NOMO-1 treated with DMSO at 0.1 percent for 48 hours (cell line): ENCODE measurements at regions not wholly inside any gene's neighbourhood (a gene's known extent, or its start where the extent isn't known, plus 50 kb on each side); places are given as distances from the start of the nearest gene placed in this dataset.
"Not testable (repeated sequence)": the region's sequence is repeated elsewhere in the genome, so short reads cannot be mapped to it uniquely, and the experiment has no call there.

ENCODE experiments used
- DNase-seq: peaks from one replicate; lab custom pipeline; 2025; ENCODE audit not compliant: unreplicated experiment; lab: John Stamatoyannopoulos, UW

DNA sequence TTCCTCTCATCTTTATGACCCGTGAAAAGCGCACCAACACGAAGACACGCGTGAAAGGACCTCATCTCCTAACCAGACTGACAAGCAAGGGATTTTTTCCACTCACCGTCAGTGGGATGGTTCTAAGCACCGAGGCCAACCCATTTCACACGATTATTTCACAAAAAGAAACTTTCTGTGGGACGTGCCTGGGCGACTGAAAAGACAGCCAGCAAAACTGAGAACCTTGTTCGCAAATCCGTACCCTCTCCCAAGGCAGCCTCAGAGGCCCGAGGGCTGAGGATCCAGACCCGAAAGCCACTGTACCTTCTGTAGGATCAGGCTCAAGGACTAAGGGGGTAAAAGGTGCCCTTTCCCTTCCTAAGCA is 84.9 kb upstream of the METTL9 start:
- not testable (repeated sequence) for DNase-seq

DNA sequence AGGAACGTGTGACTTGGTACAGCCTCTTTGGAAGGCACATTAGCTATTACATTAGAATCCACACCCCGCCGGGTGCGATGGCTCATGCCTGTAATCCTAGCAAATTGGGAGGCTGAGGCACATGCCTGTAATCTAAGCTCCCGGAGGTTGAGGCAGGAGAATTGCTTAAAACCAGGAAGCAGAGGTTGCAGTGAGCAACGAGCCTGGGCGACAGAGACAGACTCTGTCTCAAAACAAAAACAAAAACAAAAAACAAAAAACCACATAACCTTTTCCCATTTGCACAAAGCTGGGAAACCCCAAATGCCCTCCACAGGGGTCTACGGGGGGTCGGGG is 82.7 kb upstream of the METTL9 start:
- not testable (repeated sequence) for DNase-seq

DNA sequence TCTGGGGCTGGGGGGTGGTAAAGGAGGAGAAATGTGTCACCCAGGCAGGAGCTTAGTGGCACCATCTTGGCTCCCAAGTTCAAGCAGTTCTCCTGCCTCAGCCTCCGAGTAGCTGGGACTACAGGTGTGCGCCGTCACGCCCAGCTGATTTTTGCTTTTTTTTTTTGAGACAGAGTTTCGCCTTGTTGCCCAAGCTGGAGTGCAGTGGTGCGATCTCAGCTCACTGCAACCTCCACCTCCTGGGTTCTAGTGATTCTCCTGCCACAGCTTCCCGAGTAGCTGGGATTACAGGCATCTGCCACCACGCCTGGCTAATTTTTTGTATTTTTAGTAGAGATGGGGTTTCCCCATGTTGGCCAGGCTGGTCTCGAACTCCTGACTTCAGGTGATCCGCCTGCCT is 82.1 kb upstream of the METTL9 start:
- DNase-seq: not testable (repeated sequence)

DNA sequence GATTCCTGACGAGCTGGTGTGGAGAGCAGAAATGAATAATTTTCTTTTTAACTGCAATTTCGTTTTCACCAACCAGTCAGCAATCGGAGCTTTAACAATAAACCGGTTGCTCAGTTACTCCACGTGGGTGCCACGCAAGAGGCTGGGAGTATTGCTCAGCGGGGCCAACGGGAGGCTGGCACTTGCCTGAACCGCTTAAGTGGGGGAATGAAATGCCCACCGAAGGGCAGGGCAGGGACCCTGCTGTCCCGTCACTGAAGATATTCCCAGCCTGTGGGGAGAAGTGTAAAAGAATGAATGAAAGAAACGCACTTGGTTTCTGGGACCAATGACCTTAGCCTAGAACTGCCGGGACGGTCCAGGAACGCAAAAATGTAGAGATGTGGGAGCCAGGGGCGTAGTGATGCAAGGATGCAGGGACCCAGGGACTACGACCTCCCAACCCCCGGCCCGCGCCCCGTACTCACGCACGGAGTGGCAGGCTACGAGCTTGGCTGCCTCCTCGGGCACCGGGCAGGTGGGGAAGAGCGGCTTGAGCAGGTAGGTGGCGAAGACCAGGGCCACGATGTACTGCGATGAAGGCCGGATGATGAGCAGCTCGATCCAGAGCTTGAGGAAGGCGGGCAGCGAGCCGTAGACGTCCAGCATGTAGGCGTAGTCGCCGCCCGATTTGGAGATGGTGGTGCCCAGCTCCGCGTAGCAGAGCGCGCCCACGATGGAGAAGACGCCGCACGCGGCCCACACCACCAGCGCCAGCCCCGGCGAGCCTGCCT is 79.8 kb upstream of the METTL9 start:
- DNase-seq: not testable (repeated sequence)

DNA sequence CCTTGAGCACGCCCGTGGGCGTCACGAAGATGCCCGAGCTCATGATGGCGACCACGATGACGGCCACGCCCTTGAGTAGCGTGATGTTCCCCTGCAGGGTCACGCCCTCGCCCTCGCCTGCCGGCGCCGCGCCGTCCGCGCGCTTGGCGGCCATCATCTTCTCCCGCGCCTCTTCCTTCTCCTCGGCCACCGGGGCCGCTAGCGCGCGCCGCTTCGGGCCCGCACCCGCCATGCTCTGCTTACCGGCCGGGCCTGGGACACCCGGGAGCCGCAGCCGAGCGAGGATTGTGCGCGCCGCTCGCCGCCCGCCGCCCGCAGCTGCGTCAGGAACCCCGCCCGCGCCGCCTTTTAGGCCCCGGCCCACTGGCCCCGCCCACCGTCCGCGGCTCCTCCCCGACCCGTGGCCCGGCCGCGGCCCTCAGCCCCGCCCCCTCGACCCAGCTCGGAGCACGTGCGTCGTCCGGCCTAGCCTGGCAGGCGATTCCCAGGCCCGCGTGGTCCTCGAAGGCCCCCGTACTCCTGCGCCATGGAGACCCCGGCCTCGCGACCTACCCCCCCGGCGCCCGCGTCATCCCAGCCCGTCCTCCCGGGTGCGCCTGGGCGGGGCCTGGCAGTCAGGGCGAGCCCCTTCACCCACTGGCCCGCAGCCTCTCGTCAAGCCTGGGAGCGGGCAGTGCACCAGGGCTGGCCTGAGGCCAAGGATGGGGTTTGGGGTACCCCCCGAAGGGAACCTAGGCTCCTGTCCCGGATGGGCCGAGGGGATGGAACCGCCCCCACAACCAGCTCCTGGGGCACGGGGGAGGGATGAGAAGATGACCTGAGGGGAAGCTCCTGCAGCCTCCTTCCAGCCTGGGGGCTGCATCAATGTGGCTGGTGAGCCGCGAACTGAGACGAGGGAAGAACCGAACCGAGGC is 79.0 kb upstream of the METTL9 start:
- DNase-seq: peak; percentile 73

DNA sequence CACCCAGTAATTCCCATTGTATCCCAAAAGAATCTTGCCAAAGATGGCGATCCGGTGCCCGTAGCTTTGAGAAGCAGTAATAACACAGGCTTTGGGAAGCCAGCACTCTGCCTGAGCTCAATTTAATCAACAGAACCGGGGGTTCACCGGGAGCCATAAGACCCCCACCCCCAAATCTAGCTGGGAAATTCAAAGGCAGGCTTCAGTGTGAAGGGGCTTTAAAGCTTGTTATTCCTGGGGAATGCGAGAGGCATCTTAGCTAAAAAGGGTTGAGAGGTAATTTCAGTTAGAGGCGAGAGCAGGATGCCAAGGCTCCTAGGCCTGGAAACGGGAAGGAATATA is 78.4 kb upstream of the METTL9 start:
- DNase-seq: not testable (repeated sequence)

DNA sequence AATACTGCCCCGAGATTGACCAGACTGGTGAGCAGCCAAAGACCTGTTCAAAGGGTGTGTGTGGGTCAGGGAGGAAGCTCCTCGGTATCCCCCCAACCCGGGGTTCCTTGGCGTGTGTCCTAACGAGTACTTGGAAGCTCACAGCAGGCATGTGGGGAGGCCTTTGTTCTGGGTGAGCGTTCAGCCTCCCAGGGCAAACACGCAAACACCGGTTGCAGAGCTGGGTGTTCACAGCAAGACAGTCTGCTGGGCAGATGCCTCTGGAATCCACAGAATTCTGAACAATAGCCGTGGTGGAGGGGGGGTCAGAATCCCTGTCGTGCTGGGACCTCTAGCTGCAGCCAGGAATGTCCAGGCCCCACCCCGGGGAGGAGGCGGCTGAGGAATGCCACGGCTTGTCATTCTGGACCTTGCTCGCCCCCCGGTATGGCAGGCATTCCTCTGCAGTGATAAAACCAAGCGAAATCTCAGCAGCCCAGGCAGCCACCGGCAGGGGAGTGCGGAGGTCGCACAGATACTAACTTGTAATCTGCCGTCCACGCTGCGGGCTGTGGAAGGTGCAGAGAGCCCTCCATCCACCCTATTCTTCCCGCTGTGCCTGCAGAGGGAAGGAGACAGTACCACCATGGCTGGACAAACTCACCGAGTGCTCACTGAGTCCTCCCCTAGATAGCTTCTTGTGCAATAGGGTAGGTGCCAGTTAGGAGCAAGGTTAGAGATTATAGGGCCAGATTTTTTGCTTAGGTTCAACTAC is 77.8 kb upstream of the METTL9 start:
- DNase-seq: not testable (repeated sequence)

DNA sequence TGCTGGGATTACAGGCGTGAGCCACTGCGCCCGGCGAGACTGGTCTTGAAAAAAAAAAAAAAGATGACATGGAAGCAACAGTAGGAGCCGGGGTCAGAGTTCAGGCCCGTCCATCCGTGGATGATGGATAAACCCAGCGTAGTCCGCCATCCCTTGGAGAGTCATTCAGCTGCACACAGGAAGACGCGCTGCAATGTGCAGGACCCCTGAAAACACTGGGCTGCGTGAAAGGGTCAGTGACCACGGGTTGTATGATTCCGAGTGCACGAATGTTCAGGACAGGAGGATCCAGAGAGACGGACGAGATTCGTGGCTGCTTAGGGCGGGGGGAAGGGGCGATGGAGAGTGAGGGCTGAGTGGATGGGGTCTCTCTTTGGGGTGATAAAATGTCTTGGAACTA is 76.5 kb upstream of the METTL9 start:
- not testable (repeated sequence) for DNase-seq

DNA sequence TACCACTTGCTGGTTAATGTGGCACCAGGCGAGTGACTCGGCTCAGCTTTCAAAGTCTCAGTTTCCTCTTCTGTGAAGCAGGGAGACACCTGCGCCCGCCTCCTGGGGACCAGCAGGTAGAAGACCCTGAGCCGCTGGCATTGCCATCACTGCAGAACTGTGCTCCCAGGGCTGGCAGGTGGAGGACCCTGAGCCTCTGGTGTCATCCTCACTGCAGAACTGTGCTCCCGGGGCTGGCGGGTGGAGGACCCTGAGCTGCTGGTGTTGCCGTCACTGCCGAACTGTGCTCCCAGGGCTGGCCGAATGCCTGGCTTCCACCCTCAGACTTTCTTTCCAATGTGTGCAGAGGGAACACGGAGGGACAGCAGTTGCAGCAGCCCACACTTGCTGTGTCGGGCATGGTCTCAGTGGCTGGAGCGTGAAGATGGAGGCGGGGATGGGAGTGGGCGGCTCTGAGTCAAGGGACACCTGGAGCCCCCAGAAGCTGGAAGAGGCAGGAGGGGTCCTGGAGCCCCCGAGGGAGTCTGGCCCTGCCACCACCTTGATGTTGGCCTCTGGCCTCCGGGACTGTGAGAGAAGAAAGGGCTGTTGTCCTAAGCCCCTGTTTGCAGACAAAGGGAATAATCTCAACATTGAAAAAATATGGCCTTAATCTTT is 75.8 kb upstream of the METTL9 start:
- DNase-seq: no peak

DNA sequence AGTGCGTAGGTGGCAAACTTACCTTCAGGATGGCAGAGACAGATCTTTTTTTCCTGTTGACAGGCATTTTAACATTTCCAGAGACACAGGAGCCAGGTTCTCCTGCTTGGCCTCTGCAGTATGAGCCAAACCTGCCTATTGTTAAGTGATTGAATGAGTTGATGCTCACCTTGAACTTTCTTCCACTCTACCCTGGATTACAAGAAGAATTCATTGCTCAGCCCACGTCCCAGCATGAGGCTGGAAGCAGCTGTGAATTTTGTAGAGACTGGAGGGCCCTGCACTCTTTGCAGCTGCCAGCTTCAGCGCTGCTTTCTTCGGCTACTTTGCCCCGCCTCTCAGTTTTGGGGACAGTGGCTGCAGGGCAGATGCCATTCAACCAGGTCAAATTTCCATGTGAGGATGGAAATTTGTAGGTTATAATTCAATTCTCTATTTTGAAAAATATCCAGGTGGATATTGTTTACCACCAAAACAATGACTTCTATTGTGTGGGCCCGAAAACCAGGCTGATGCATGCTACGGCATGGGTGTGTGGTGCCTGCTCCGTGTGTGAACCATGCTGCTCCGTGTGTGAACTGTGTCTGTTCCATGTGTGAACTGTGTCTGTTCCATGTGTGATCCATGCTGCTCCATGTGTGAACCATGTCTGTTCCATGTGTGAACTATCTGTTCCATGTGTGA is 75.2 kb upstream of the METTL9 start:
- DNase-seq: no peak

DNA sequence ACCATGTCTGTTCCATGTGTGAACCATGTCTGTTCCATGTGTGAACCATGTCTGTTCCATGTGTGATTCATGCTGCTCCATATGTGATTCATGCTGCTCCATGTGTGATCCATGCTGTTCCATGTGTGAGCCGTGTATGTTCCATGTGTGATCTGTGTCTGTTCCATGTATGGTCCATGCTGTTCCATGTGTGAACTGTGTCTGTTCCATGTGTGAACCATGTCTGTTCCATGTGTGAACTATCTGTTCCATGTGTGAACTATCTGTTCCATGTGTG is 74.7 kb upstream of the METTL9 start:
- not testable (repeated sequence) for DNase-seq

DNA sequence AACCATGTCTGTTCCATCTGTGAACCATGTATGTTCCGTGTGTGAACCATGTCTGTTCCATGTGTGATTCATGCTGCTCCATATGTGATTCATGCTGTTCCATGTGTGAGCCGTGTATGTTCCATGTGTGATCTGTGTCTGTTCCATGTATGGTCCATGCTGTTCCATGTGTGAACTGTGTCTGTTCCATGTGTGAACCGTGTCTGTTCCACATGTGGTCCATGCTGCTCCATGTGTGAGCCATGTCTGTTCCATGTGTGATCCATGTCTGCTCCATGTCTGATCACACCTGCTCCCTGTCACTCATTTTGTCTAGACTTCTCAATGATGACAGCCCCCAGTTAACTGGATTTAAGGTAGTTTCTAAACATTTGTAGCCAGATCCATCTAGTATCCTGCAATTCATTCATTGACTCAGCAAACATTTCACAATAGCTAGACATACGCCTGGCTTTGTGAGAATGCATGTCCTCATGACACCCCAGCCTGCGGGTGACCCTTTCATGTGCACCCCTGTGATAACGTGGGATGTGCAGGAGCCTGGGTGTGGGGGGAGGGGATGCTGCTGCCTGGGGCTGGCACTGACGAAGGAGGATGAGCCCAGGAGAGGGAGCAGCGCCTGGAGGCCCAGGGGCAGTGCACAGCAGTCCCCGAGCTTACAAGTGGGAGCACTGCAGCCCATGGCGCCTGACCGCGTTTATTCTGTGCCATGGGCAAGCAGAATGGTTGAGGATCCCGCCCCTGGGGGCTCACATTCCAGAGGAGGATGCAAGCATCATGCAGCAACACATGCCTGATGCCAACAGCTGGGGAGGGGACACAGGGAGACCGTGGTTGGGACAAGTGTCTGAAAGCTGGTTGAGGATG is 74.1 kb upstream of the METTL9 start:
- DNase-seq: not testable (repeated sequence)

DNA sequence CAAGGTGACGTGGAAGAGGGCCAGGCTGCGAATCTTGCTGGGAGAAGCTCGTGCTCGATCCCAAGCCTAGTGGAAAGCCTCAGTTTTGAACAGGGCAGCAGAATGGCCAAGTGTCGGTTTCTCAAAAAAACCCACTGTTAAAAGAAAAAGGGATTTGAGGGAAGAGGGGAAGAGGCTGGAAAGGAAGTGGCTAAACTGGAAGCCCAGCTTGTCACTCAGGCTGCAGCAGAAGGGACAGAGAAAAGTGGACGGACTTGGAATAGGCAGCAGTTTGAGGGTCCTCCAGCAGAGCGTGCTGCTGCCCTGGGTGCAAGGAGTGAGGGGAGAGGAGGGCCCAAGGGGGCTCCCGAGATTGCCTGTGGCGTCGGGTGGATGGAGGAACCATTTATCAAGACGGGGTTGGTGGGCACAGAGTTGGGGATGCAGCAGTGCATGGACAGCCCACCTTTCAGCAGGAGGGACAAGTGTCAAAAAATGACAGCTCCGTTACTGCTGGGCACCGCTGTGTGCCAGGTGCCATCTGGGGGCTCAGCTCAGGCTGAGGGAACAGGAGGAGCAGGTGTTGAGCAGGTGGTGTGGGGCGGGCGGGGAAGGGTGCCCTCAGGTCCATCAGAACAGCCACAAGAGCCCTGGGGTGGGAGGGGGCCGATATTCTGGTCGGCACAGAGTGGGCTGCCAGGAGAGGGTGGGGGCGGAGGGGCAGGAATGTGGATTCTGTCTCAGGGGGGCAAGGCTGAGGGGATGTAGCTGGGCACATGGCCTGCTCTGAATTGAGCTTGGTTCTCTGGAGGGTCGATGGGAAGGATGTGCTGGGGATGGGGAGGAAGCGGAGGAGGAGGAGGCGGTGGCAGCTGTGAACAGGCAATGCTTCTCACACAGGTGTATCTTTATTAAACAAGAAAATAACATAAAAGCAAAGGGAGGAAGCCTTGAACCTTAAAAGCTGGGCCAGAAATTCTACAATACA is 73.1 kb upstream of the METTL9 start:
- DNase-seq: not testable (repeated sequence)

DNA sequence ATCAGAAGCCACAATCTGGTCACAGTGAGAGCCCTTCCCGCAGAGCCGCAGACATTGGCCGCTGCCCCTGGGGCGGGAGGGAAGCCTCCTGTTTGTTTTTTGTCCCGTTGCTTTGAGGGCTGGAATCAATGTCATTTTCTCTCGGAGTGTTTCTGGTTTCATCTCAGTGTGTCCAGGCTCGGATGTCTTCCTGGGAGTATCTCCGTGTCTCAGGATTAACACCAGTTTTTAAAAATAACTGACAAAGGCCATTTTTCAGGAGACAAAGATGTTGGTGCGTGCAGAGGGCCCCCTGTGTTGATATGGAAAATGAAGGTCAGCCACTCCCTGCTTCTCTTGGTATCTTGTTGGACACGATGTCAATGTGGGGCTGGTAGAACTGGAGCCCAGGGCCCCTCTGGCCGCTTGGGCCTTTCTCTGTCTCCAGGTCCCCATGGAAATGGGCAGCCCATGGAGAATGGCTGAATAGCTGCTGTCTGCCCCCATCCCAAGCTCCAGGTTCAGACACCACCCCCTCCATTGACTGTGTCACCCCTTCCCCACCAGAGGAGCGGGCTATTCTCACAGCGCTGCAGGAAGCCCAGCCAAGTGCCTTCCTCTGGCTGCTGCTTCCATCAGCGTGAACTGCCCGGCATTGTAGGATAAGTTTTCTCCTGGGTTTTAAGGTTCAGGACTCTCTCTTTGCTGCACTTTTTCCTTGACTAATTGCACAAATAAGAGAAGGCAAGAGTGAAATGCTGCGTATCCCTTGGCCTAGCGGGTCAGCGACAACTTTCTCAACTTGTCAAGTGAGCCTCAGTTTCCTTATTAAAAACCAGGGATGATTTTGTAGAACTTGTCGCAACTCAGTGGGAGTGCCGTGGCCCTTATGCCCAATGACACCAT is 72.2 kb upstream of the METTL9 start:
- no peak for DNase-seq

DNA sequence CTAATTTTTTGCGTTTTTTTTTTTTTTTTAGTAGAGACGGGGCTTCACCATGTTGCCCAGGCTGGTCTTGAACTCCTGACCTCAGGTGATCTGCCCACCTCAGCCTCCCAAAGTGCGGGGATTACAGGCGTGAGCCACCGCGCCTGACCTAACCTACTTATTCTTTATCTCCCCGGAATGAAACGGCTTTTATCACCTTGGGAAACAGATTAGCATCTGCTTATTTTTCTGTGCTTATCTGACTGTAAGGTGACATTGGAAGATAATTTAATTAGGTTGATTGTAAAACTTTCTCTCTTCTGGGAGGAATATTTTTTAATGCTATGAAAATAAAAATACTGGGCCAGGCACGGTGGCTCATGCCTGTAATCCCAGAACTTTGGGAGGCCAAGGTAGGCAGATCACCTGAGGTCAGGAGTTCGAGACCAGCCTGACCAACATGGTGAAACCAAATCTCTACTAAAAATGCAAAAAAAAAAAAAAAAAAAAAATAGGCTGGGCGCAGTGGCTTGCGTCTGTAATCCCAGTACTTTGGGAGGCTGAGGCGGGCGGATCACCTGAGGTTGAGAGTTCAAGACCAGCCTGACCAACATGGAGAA is 70.2 kb upstream of the METTL9 start:
- not testable (repeated sequence) for DNase-seq

DNA sequence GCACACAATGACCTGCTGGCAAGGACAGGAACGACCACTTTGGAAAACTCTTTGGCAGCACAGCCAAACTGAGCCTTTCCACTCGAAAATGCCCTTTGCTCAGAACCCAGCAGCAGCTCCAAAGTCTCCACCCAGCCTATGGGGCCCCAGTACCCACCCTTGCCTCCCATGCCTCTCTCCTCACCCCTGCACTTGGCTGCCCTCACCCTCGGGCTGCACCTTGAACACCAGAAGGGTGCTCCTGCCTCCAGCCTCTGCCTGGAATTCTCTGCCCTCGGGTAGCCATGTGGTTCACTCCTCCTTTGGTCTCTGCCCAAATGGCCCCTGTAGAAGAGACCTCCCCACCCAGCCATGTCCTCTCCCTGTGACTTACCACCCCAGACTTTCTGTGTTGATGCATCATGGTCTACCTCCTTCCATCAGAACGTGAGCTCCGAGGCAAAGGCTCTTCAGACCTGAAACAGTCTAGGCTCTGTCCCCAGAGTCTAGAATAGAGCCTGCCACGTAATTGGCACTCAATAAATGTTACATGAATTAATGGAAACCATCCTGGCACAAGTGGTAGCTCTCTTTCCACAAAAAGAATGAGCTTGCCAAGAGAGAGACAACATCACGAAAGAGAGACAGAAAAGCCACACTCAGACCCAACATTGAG is 68.5 kb upstream of the METTL9 start:
- DNase-seq: not testable (repeated sequence)

DNA sequence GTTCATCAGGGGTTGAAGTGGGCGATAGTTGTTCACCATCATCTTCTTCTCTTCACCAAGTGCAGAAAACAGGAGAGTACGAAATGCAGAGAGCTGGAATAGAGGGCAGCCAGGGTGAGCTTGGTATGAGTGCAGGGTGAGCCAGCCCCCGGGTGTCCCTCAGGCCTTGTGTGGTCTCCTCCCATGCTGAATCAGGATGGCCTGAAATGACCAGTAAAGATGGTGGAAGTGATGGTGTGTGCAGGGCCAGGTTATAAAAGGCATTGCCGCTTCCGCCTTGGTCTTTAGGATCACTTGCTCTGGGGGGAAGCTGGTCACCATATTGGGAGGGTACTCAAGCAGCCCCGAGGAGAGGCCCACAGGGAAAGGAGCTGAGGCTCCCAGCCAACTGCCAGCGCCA is 66.4 kb upstream of the METTL9 start:
- DNase-seq: not testable (repeated sequence)
